SK-N-SH (cell line): ENCODE measurements at regions not wholly inside any gene's neighbourhood (a gene's known extent, or its start where the extent isn't known, plus 50 kb on each side); places are given as distances from the start of the nearest gene placed in this dataset.

Experiments
- CTCF ChIA-PET: fragments of 300-600, 350-600 bp; formaldehyde crosslinking; extraction: SDS; loops from one replicate; lab custom pipeline; 2021; lab: Yijun Ruan, JAX
- POLR2A ChIA-PET: fragments of 350-600 bp; sonication (Branson Sonifier 250); formaldehyde crosslinking; extraction: SDS; loops from one replicate; lab custom pipeline; 2020; ENCODE audit warnings: antibody characterized with exemption, inconsistent platforms; lab: Yijun Ruan, JAX
- DNase-seq: peaks from one replicate; pipeline ENCODE4 v3.0.0; 2012
- H2AFZ ChIP-seq: fragments of 200-600 bp; sonication (generic); 2 replicates; pipeline ENCODE4 v1.8.1; 2016; ENCODE audit warnings: antibody characterized with exemption, mild to moderate bottlenecking, low read depth
- H3F3A ChIP-seq: fragments of 200-600 bp; sonication (generic); replicated peaks from 2 replicates; pipeline ENCODE3; 2016; ENCODE audit warnings: antibody characterized with exemption, mild to moderate bottlenecking; ENCODE audit not compliant: insufficient read depth
- H3K27ac ChIP-seq, 2 experiments: fragments of 200-500 bp in 1 of 2; fragments of 200-600 bp in 1 of 2; sonication (Bioruptor generic) in 1 of 2; sonication (generic), shearing (Covaris generic) in 1 of 2; 2 replicates each; pipeline versions ENCODE4 v1.5.1 to v1.6.1; 2014 to 2016; ENCODE audit warnings: low read depth in 2 of 2, inconsistent platforms in 1 of 2, low read length in 1 of 2, mild to moderate bottlenecking in 1 of 2, mixed read lengths in 1 of 2
- H3K27me3 ChIP-seq: fragments of 200-600 bp; sonication (generic), shearing (Covaris generic); 2 replicates; pipeline ENCODE4 v1.6.1; 2016; ENCODE audit warnings: mixed run types; ENCODE audit not compliant: insufficient read depth
- H3K36me3 ChIP-seq, 2 experiments: fragments of 200-500 bp in 1 of 2; fragments of 200-600 bp in 1 of 2; sonication (Bioruptor generic) in 1 of 2; sonication (generic) in 1 of 2; replicated peaks in 1 of 2; 2 replicates each; pipeline versions ENCODE3 to v1.5.1; 2014 to 2016; ENCODE audit warnings: low read length in 1 of 2, mild to moderate bottlenecking in 1 of 2; ENCODE audit not compliant: insufficient read depth in 2 of 2, control insufficient read depth in 1 of 2
- H3K4me1 ChIP-seq, 2 experiments: fragments of 200-500 bp in 1 of 2; fragments of 200-600 bp in 1 of 2; sonication (Bioruptor generic) in 1 of 2; sonication (generic), shearing (Covaris generic) in 1 of 2; 2 replicates each; pipeline versions ENCODE4 v1.5.1 to v1.6.1; 2014 to 2016; ENCODE audit warnings: low read depth in 1 of 2, low read length in 1 of 2, mixed run types in 1 of 2; ENCODE audit not compliant: insufficient read depth in 2 of 2, control insufficient read depth in 1 of 2
- H3K4me2 ChIP-seq: fragments of 200-600 bp; sonication (generic), shearing (Covaris generic); 2 replicates; pipeline ENCODE4 v1.6.1; 2017; ENCODE audit warnings: mixed run types
- H3K4me3 ChIP-seq, 2 experiments: fragments of 200-500 bp in 1 of 2; fragments of 200-600 bp in 1 of 2; sonication (Bioruptor generic) in 1 of 2; sonication (generic), shearing (Covaris generic) in 1 of 2; 2 replicates each; pipeline versions ENCODE4 v1.5.1 to v1.8.1; 2014 to 2016; ENCODE audit warnings: low read depth in 2 of 2, inconsistent platforms in 1 of 2, low read length in 1 of 2, mild to moderate bottlenecking in 1 of 2, mixed read lengths in 1 of 2, moderate library complexity in 1 of 2
- H3K79me2 ChIP-seq: fragments of 200-600 bp; sonication (generic); 2 replicates; pipeline ENCODE4 v1.8.1; 2017; ENCODE audit warnings: mild to moderate bottlenecking; ENCODE audit not compliant: insufficient read depth
- H3K9ac ChIP-seq: fragments of 200-600 bp; sonication (generic); 2 replicates; pipeline ENCODE4 v1.6.1; 2017; ENCODE audit warnings: mixed run types
- H3K9me2 ChIP-seq: fragments of 200-600 bp; sonication (generic); 2 replicates; pipeline ENCODE4 v1.6.1; 2017; ENCODE audit warnings: mixed run types
- H3K9me3 ChIP-seq: fragments of 200-600 bp; sonication (generic); 2 replicates; pipeline ENCODE4 v1.6.1; 2017; ENCODE audit warnings: mixed run types, mild to moderate bottlenecking, moderate library complexity
- H4K20me1 ChIP-seq: fragments of 200-600 bp; sonication (generic); 2 replicates; pipeline ENCODE4 v1.6.1; 2017; ENCODE audit warnings: mild to moderate bottlenecking, mixed run types; ENCODE audit not compliant: insufficient read depth
- CHD2 ChIP-seq: fragments of 150-350 bp; IDR thresholded peaks from 2 replicates; pipeline ENCODE4 v1.6.1; 2018; ENCODE audit warnings: low read length; ENCODE audit not compliant: partially characterized antibody
- CTCF ChIP-seq: fragments of 200-600 bp; sonication (generic); IDR thresholded peaks from 2 replicates; pipeline ENCODE4 v1.6.1; 2017; ENCODE audit warnings: antibody characterized with exemption, mild to moderate bottlenecking, moderate library complexity
- ELF1 ChIP-seq: IDR thresholded peaks from 2 replicates; pipeline ENCODE4 v1.4.0; 2012
- EZH2phosphoT487 ChIP-seq: fragments of 200-600 bp; sonication (generic); IDR thresholded peaks from 2 replicates; pipeline ENCODE4 v1.6.1; 2017; ENCODE audit warnings: low read depth, mixed run types, mild to moderate bottlenecking, antibody characterized with exemption, moderate library complexity, borderline replicate concordance
- FOXJ3 ChIP-seq: sonication (generic); formaldehyde crosslinking; IDR thresholded peaks from 2 replicates; pipeline ENCODE4 v1.5.1; 2020; ENCODE audit warnings: mild to moderate bottlenecking, missing genetic modification reagents
- IRF3 ChIP-seq: fragments of 150-350 bp; IDR thresholded peaks from 2 replicates; pipeline ENCODE4 v1.6.1; 2016; ENCODE audit warnings: mild to moderate bottlenecking, low read depth, low read length
- JUND ChIP-seq: IDR thresholded peaks from 2 replicates; pipeline ENCODE4 v1.4.0; 2012
- NFIC ChIP-seq: IDR thresholded peaks from 2 replicates; pipeline ENCODE4 v1.4.0; 2012; ENCODE audit warnings: borderline replicate concordance
- NRF1 ChIP-seq: IDR thresholded peaks from 2 replicates; pipeline ENCODE4 v1.6.1; 2012; ENCODE audit warnings: low read depth, mild to moderate bottlenecking, low read length
- RCOR1 ChIP-seq: fragments of 150-350 bp; IDR thresholded peaks from 2 replicates; pipeline ENCODE4 v1.6.1; 2017; ENCODE audit warnings: antibody characterized with exemption, low read length
- REST ChIP-seq: IDR thresholded peaks from 2 replicates; pipeline ENCODE4 v1.6.1; 2012; ENCODE audit warnings: mild to moderate bottlenecking, low read depth, low read length, moderate library complexity
- SIN3A ChIP-seq: IDR thresholded peaks from 2 replicates; pipeline ENCODE4 v1.6.1; 2012; ENCODE audit warnings: low read depth, mild to moderate bottlenecking, low read length, moderate library complexity, borderline replicate concordance
- TCF12 ChIP-seq: IDR thresholded peaks from 2 replicates; pipeline ENCODE4 v1.4.0; 2012
- TEAD4 ChIP-seq: IDR thresholded peaks from 2 replicates; pipeline ENCODE4 v1.4.0; 2012; ENCODE audit warnings: mild to moderate bottlenecking, borderline replicate concordance; ENCODE audit not compliant: insufficient read depth
- ZBTB33 ChIP-seq: IDR thresholded peaks from 2 replicates; pipeline ENCODE4 v1.4.0; 2012; ENCODE audit warnings: low read depth, borderline replicate concordance
- WGBS: methylation state at CpG from one replicate; pipeline ENCODE4 v1.1.6; 2017; ENCODE audit warnings: low lambda C conversion rate; 5-methylcytosine and 5-hydroxymethylcytosine counted together

GRCh38 chr10:35723059-35723458 lies 81.0 kb upstream of the FZD8 start:
- H3F3A ChIP-seq: no peaks in the 10 kb centered on the region
- H3K27ac ChIP-seq: no peak overlapping the region
- H3K9me2 ChIP-seq: no peaks in the 10 kb centered on the region
- no peak for DNase-seq
- no peaks in the 10 kb centered on the region for H3K9me3 ChIP-seq
- no peaks in the 10 kb centered on the region for H3K36me3 ChIP-seq
- no peaks in the 10 kb centered on the region for H3K4me1 ChIP-seq
- H4K20me1 ChIP-seq: no peaks in the 10 kb centered on the region
- ChIA-PET POLR2A (no interaction called here), CTCF (no interaction called here)
- WGBS: 66% methylated on average over 4 of the region's 4 CpGs
- no peak overlapping the region for H3K4me2 ChIP-seq
- H3K9ac ChIP-seq: no peak overlapping the region
- H2AFZ ChIP-seq: no peak overlapping the region
- no peak for TF ChIP-seq NRF1
- TF ChIP-seq IRF3: no peak
- no peak for TF ChIP-seq RCOR1
- TF ChIP-seq TEAD4: no peak
- no peak for TF ChIP-seq CHD2
- no peak for TF ChIP-seq JUND
- no peak for TF ChIP-seq SIN3A
- TF ChIP-seq EZH2phosphoT487: no peak
- TF ChIP-seq REST: no peak
- TF ChIP-seq ZBTB33: no peak
- TF ChIP-seq ELF1: no peak
- no peak for TF ChIP-seq CTCF
- TF ChIP-seq NFIC: no peak
- no peak for TF ChIP-seq FOXJ3 (CRISPR knock-in tag)
- no peak for TF ChIP-seq TCF12
- H3K79me2 ChIP-seq: no peaks in the 10 kb centered on the region
- H3K27me3 ChIP-seq: no peaks in the 10 kb centered on the region; the same call in 1 of the 2 replicates
- H3K4me3 ChIP-seq: no peak overlapping the region
